ENCODE measurements at regions not wholly inside any gene's neighbourhood (a gene's known extent, or its start where the extent isn't known, plus 50 kb on each side); places are given as distances from the start of the nearest gene placed in this dataset.

- no peak for DNase-seq
Observed at GRCh38 chr4:96713271-96713850, 873.5 kb downstream of the PDHA2 start.

- DNase-seq: no peak
Observed at GRCh38 chr4:96729641-96730040, 889.7 kb downstream of the PDHA2 start.

- no peak for DNase-seq
Observed at GRCh38 chr4:96730432-96730831, 890.5 kb downstream of the PDHA2 start.

- DNase-seq: no peak
Observed at GRCh38 chr4:96736352-96736889, 896.5 kb downstream of the PDHA2 start.

- DNase-seq: no peak
Observed at GRCh38 chr4:96739101-96739500, 899.2 kb downstream of the PDHA2 start.

- DNase-seq: no peak
Observed at GRCh38 chr4:96742332-96743014, 902.6 kb downstream of the PDHA2 start.

- DNase-seq: no peak
Observed at GRCh38 chr4:96744676-96745075, 904.8 kb downstream of the PDHA2 start.

- no peak for DNase-seq
Observed at GRCh38 chr4:96753216-96753615, 913.3 kb downstream of the PDHA2 start.

GRCh38 chr4:96755569-96756484 lies 915.9 kb downstream of the PDHA2 start:
- no peak for DNase-seq

- no peak for DNase-seq
Observed at GRCh38 chr4:96756584-96756983, 916.7 kb downstream of the PDHA2 start.

- DNase-seq: no peak
Observed at GRCh38 chr4:96763546-96763945, 923.7 kb downstream of the PDHA2 start.

GRCh38 chr4:96766359-96766758 lies 926.5 kb downstream of the PDHA2 start:
- no peak for DNase-seq

- DNase-seq: no peak
Observed at GRCh38 chr4:96767815-96768480, 928.1 kb downstream of the PDHA2 start.

- DNase-seq: no peak
Observed at GRCh38 chr4:96775501-96775900, 935.6 kb downstream of the PDHA2 start.

GRCh38 chr4:96776920-96777527 lies 937.1 kb downstream of the PDHA2 start:
- no peak for DNase-seq

- DNase-seq: no peak
Observed at GRCh38 chr4:96784336-96784735, 944.4 kb downstream of the PDHA2 start.

GRCh38 chr4:96786306-96786705 lies 946.4 kb downstream of the PDHA2 start:
- DNase-seq: no peak

- no peak for DNase-seq
Observed at GRCh38 chr4:96787766-96788165, 947.9 kb downstream of the PDHA2 start.

- DNase-seq: no peak
Observed at GRCh38 chr4:96809563-96809962, 969.7 kb downstream of the PDHA2 start.

GRCh38 chr4:96827086-96827485 lies 987.2 kb downstream of the PDHA2 start:
- no peak for DNase-seq

- no peak for DNase-seq
Observed at GRCh38 chr4:96833831-96834230, 993.9 kb downstream of the PDHA2 start.

- no peak for DNase-seq
Observed at GRCh38 chr4:96835991-96836390, 996.1 kb downstream of the PDHA2 start.

GRCh38 chr4:96839441-96839840 lies 999.5 kb downstream of the PDHA2 start:
- no peak for DNase-seq
